Keratinocyte (primary cell): ENCODE measurements at regions not wholly inside any gene's neighbourhood (a gene's known extent, or its start where the extent isn't known, plus 50 kb on each side); places are given as distances from the start of the nearest gene placed in this dataset.

ENCODE experiments used
- DNase-seq: peaks from one replicate; pipeline ENCODE4 v3.0.0-alpha.2; 2011; ENCODE audit warnings: low read depth, missing footprints, low spot score
- FAIRE-seq: peaks from 2 replicates; lab custom pipeline; 2011; peaks lifted over from hg19 to GRCh38; lab: Jason Lieb, UNC
- H2AFZ ChIP-seq: 2 replicates; pipeline ENCODE4 v1.6.0; 2012; ENCODE audit warnings: low read length, control low read depth, inconsistent platforms; ENCODE audit not compliant: control insufficient read depth
- H3K27ac ChIP-seq: 2 replicates; pipeline ENCODE4 v1.5.1; 2011; ENCODE audit warnings: low read length; ENCODE audit not compliant: control insufficient read depth, insufficient read depth
- H3K27me3 ChIP-seq: 3 replicates; pipeline ENCODE4 v1.6.0; 2011; ENCODE audit warnings: low read length; ENCODE audit not compliant: control insufficient read depth, insufficient read depth; ENCODE audit errors: extremely low read depth
- H3K36me3 ChIP-seq, 2 experiments: 2 replicates in 1 of 2; 3 replicates in 1 of 2; pipeline ENCODE4 v1.5.1; 2011; ENCODE audit warnings: low read length in 2 of 2, mild to moderate bottlenecking in 1 of 2; ENCODE audit not compliant: control insufficient read depth in 2 of 2, insufficient read depth in 2 of 2; ENCODE audit errors: extremely low read depth in 1 of 2
- H3K4me1 ChIP-seq: 3 replicates; pipeline ENCODE4 v1.5.1; 2011; ENCODE audit warnings: low read length; ENCODE audit not compliant: control insufficient read depth, insufficient read depth; ENCODE audit errors: extremely low read depth
- H3K4me2 ChIP-seq: 3 replicates; pipeline ENCODE4 v1.6.0; 2011; ENCODE audit warnings: low read depth, low read length; ENCODE audit not compliant: control insufficient read depth, insufficient read depth; ENCODE audit errors: extremely low read depth
- H3K4me3 ChIP-seq, 3 experiments: fragments of 200-600 bp in 1 of 3; sonication (generic) in 1 of 3; 2 replicates in 2 of 3; 3 replicates in 1 of 3; pipeline ENCODE4 v1.5.1; 2011 to 2016; ENCODE audit warnings: low read length in 3 of 3, mild to moderate bottlenecking in 3 of 3, control low read depth in 2 of 3, inconsistent platforms in 1 of 3, low read depth in 1 of 3, mixed read lengths in 1 of 3, mixed run types in 1 of 3, moderate library complexity in 1 of 3; ENCODE audit not compliant: control insufficient read depth in 2 of 3, insufficient read depth in 2 of 3; ENCODE audit errors: extremely low read depth in 1 of 3
- H3K79me2 ChIP-seq: 2 replicates; pipeline ENCODE4 v1.6.0; 2012; ENCODE audit warnings: low read length; ENCODE audit not compliant: control insufficient read depth, insufficient read depth
- H3K9ac ChIP-seq: 3 replicates; pipeline ENCODE4 v1.6.0; 2011; ENCODE audit warnings: low read length; ENCODE audit not compliant: control insufficient read depth, insufficient read depth; ENCODE audit errors: extremely low read depth
- H3K9me1 ChIP-seq: 3 replicates; pipeline ENCODE4 v1.6.0; 2011; ENCODE audit warnings: low read length; ENCODE audit not compliant: control insufficient read depth, insufficient read depth; ENCODE audit errors: extremely low read depth
- H3K9me3 ChIP-seq: 2 replicates; pipeline ENCODE4 v1.5.1; 2012; ENCODE audit warnings: low read depth, low read length; ENCODE audit not compliant: control insufficient read depth
- H4K20me1 ChIP-seq: 3 replicates; pipeline ENCODE4 v1.6.0; 2011; ENCODE audit warnings: low read length; ENCODE audit not compliant: control insufficient read depth, insufficient read depth; ENCODE audit errors: extremely low read depth
- EZH2 ChIP-seq: IDR thresholded peaks from one replicate; pipeline ENCODE4 v1.6.1; 2012; ENCODE audit warnings: inconsistent platforms, mild to moderate bottlenecking, low read length, moderate library complexity
- dilution Hi-C: fragments of 300-500 bp; cut with MboI; formaldehyde crosslinking; loops from one replicate; pipeline ENCODE4 v1.7.0; 2020; ENCODE audit warnings: low sequenced_read_pairs; ENCODE audit not compliant: extremely low pct_ligation_motif_present
- TF ChIP-seq, protein P1 (sequence below), 3 experiments: IDR thresholded peaks in 1 of 3; conservative IDR thresholded peaks in 1 of 3; optimal IDR thresholded peaks in 1 of 3; 2 replicates in 2 of 3; 3 replicates in 1 of 3; pipeline versions ENCODE3 to v1.5.1; 2011; ENCODE audit warnings: low read length in 3 of 3, mild to moderate bottlenecking in 3 of 3, moderate library complexity in 2 of 3, control low read depth in 1 of 3, inconsistent platforms in 1 of 3; ENCODE audit not compliant: insufficient read depth in 2 of 3; ENCODE audit errors: extremely low read depth in 1 of 3

DNA sequence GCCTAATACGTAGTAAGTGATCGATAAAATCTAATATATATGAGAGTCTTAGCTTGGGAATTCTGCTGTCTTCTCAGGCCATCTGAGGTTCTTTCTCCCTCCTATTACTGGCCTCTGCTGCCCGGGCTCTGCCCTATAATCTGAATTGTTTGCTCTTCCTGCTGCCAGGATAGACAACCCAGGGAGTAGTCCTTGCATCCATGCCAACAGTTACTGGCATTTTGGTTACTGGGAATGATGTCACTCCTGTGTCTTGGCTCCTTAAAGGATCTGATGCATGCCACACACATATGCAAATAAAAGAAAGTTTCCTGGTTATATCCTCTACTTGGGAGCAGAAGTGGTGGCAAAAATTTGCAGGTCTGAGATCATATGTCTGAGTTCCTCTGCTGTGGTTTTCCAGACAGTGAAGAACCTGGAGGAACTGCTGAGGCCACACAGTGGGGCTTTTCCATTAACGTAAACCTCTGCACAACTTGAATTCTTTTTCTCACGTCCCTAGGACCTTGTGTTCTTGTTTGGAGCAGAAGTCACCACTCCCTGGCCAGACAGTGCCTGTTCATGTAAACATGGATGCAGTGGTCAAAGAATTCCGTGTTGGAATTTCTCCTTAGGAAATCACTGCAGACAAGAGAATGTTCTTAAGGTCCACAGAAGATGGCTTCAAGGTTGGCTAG, 320.6 kb upstream of the TBX3 start:
- Histone ChIP-seq H4K20me1 (no peaks in the 10 kb centered on the region), H3K4me1 (no peaks in the 10 kb centered on the region), H2AFZ (no peak overlapping the region), H3K79me2 (no peaks in the 10 kb centered on the region), H3K36me3 (no peaks in the 10 kb centered on the region), H3K4me2 (no peak overlapping the region), H3K4me3 (no peak overlapping the region), H3K27ac (no peak overlapping the region), H3K9me1 (no peaks in the 10 kb centered on the region), H3K9me3 (no peaks in the 10 kb centered on the region), H3K27me3 (no peaks in the 10 kb centered on the region), H3K9ac (no peak overlapping the region)
- dilution Hi-C loops: no loop called here
- FAIRE-seq (no peak), DNase-seq (no peak)
- TF ChIP-seq, protein P1, sequence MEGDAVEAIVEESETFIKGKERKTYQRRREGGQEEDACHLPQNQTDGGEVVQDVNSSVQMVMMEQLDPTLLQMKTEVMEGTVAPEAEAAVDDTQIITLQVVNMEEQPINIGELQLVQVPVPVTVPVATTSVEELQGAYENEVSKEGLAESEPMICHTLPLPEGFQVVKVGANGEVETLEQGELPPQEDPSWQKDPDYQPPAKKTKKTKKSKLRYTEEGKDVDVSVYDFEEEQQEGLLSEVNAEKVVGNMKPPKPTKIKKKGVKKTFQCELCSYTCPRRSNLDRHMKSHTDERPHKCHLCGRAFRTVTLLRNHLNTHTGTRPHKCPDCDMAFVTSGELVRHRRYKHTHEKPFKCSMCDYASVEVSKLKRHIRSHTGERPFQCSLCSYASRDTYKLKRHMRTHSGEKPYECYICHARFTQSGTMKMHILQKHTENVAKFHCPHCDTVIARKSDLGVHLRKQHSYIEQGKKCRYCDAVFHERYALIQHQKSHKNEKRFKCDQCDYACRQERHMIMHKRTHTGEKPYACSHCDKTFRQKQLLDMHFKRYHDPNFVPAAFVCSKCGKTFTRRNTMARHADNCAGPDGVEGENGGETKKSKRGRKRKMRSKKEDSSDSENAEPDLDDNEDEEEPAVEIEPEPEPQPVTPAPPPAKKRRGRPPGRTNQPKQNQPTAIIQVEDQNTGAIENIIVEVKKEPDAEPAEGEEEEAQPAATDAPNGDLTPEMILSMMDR (optimal IDR thresholded peaks at IDR 0.05 in 1 of 3, IDR thresholded peaks at IDR 0.05 in 1 of 3, conservative IDR thresholded peaks at IDR 0.05 in 1 of 3; ENCODE audit: extremely low read depth in 1 of 3, insufficient read depth in 2 of 3, low read length in 3 of 3): no peak
- TF ChIP-seq EZH2: no peak

DNA sequence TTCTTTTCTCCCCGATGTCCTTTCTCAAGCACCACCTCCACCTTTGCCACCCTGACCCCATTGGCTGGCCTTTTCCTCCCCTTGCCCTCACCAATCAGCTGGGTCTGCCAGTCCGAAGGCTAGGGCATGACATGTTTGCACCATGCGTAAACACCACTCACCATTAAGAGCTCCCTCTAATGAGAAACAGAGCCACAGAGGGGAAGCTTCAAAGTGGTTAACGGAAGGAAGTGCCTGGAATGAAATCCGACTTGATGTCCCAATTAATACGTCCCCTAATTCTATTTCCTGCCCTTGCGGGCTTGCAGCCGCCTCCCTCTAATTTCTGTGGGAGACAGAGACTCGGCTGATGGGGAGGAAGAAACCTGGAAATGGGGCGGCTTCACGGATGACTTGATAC, 318.5 kb upstream of the TBX3 start:
- no peak for DNase-seq
- Histone ChIP-seq H3K27me3 (no peaks in the 10 kb centered on the region), H3K4me1 (no peaks in the 10 kb centered on the region)

More for the DNA sequence above, 318.5 kb upstream of the TBX3 start:
- no peak overlapping the region for H2AFZ ChIP-seq
- TF ChIP-seq, protein P1 (optimal IDR thresholded peaks at IDR 0.05 in 1 of 3, IDR thresholded peaks at IDR 0.05 in 1 of 3, conservative IDR thresholded peaks at IDR 0.05 in 1 of 3; ENCODE audit: extremely low read depth in 1 of 3, insufficient read depth in 2 of 3, low read length in 3 of 3): no peak
- TF ChIP-seq EZH2: no peak
- H3K9me1 ChIP-seq: no peaks in the 10 kb centered on the region
- no peaks in the 10 kb centered on the region for H3K79me2 ChIP-seq
- H3K9ac ChIP-seq: no peak overlapping the region
- H4K20me1 ChIP-seq: no peaks in the 10 kb centered on the region
- H3K27ac ChIP-seq: no peak overlapping the region
- H3K4me3 ChIP-seq: no peak overlapping the region
- H3K4me2 ChIP-seq: no peak overlapping the region
- no peak for FAIRE-seq
- no peaks in the 10 kb centered on the region for H3K9me3 ChIP-seq
- dilution Hi-C loops: no loop called here
- no peaks in the 10 kb centered on the region for H3K36me3 ChIP-seq
